Stimulated activated CD8-positive, alpha-beta memory T cell treated with anti-CD3 and anti-CD28 coated beads, Interleukin-12 subunit alpha, Interleukin-12 subunit beta, amount 100 ng/mL, for 4 hours (primary cell): ENCODE measurements at regions not wholly inside any gene's neighbourhood (a gene's known extent, or its start where the extent isn't known, plus 50 kb on each side); places are given as distances from the start of the nearest gene placed in this dataset.

Experiments
- DNase-seq: peaks from one replicate; pipeline ENCODE4 v3.0.0-alpha.2; 2020; ENCODE audit warnings: low read depth

DNA sequence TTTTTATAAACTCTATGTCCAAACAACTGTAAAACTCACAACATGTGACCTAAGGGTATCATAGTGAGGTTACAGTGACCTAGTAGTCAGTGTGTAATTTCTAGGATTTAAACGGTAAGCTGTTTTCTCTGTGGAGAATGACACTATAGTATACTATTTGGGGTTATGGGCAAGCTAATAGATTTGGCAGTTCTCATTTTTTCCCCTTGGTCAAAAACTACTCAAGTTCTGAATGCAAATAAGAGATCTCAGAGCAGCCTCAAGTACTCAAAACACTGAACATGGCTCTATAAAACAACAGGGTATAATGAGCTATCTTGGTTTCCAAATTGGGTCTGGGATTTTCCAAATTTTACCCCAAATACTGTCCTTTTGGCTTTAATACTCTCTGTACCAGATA is 88.5 kb upstream of the HMCN1 start:
- no peak for DNase-seq

DNA sequence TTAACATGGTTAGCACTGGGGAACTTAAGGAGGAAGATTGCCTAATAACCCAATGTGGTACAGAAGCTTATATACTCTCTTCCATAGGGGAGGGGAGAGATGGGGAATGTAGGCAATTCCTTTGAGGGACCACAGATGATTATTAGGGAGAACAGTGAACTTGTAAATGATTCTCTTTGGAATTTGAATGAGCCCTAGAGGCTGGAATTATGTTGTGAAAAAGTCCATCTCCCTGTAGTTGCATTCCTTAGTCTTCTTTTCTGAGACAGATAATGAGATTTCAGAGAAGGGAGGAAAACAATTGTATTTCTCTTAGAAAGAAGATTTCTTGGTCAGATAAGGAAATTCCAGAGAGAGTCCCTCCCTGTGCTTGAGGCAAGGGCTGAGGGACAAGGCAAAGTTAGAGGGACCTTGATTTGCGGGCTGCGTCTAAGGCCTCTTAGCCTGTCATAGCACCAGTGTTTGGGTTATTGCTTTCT is 89.0 kb upstream of the HMCN1 start:
- DNase-seq, result no peak

DNA sequence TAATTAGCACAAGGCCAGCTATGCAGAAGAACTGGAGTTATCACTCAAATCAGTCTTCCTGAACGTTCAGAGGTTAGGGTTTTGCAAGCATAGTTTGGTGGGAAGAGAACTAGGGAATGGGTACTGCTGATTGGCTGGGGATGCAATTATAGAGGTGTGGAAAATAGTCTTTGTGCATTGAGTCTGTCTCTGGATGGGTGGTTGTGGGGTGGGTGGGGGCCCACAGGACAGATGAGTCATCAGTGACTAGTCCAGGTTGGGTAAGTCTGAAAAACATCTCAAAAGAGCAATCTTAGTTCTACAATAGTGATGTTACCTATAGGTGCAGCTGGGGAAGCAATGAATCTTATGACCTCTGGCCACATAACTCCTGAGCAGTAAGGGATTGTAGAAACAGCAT is 89.7 kb upstream of the HMCN1 start:
- DNase-seq, result no peak

DNA sequence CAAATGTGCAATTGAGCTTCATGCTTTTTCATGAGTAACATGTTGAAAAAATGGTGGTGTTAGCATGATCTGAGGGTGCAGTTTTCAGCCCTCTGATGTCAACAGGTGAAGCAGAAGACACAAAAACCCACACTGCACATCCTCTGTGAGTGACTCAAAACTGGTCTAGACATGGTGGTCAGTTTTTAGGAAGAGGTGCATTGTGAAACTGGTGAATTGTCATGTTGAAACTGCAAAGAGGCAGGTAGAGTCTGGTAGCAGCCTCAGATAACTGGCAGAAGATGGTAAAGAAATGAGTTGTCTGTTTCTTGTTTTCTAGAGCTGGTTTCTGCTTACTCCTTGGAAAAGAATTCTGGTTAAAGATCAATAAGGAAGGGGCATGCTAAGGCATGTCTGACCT is 97.3 kb upstream of the HMCN1 start:
- no peak for DNase-seq

DNA sequence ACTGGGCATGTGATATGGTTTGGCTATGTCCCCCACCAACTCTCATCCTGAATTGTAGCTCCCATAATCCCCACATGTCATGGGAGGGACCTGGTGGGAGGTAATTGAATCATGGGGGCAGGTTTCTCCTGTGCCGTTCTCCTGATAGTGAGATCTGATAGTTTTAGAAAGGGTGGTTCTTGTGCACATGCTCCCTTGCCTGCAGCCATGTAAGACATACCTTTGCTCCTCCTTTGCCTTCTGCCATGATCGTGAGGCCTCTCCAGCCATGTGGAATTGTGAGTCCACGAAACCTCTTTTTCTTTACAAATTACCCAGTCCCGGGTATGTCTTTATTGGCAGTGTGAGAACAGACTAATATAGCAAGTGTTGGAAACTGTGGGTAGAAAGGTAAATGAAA is 99.5 kb upstream of the HMCN1 start:
- DNase-seq, result no peak

DNA sequence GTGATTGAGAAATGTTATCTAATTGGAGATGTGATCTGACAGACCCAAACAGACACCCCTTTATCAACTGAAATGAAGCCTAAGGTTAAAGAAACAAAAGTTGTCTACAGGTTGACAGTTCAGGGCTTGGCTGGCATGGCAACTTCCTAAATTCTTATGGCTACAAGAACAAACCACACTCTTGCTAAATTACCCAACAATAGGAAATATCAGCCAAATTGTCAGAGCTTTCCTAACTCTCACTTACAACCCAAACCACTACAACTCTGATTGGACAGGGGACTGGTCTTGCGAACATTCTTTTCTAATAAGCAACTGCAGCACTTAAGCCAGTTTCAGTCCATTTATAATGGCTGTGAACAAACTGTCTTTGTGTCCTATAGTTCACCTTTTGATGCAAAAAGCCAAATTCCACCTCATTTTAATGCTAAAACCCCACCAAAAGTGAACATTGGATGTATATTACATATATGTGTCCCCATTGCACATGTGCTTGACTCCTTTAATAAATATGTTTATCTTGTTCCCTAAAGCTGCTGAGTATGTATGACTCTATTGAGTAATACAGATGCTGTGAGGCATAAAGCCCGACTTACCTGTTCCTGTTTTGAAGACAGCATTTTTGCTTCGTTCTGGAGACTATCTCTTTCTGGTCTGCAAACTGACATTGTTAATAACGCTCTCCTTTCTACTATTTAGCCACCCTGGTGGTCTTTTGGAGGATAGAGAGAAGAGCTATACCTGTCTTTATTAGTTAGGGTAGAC is 101.3 kb upstream of the HMCN1 start:
- DNase-seq, result no peak

DNA sequence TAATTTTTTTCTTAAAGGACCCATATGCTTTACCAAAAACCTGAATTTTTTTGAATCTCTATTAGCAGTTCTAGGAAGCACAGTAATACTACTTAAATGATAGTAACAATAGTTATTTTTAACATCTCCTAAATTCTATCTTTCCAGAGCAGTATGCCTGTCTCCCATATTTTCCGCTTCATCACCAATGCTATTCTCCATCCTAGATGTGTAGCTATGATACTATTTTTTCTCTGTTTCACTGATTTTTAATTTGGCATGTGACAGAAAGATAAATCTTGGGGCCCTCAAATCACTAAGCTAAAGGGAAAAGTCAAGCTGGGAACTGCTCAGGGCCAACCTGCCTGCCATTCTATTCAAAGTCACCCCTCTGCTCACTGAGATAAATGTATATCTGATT is 102.3 kb upstream of the HMCN1 start:
- DNase-seq, result no peak

DNA sequence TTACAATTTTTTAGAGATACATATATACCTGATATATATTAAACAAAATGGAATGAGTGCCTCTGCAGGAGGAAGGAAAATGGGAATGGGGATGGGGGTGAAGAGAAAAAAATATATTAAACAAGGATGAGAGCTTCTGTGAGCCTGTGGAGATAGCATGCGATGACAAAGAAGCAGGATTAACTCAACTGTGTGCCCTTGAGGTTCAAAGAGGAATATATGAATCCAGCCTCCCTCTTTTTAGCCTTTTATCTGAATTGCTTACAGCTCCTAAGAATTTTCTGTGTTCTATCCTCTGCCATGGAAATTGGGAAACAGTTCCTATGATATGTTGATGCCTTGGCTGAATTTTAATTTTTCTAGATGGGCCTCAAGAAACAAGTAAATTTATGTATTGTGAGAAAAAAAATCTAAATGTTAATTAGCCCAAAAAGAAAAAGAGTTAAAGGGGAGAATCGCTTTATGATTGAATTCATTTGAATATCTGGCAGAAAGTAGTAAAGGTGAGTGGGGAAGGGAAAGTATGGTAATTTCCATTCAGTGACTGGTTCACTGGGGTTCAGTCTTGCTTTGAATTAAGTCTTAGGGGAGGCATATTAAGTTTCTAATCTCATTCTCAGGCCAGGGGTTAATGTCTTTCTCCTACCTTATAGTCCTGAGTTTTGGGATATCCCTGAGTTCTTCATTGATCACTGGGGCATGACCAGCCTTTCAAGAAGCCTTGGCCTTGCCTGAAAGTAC is 106.3 kb upstream of the HMCN1 start:
- DNase-seq, result no peak

DNA sequence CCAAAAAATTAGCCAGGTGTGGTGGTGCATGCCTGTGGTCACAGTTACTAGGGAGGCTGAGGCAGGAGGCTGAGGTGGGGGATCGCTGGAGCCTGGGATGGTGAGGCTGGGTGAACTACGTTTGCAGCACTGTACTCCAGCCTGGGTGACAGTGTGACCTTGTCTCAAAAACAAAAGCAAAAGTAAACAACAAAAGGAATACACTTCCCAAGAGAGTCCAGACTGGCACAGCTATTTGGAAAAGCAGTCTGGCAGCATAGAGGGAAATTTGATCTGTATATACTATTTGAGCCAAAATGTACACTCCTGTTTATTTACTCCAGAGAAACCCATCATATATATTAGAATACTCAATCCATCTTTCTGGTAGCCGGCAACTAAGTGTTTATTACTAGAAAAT is 107.0 kb upstream of the HMCN1 start:
- DNase-seq, result no peak

DNA sequence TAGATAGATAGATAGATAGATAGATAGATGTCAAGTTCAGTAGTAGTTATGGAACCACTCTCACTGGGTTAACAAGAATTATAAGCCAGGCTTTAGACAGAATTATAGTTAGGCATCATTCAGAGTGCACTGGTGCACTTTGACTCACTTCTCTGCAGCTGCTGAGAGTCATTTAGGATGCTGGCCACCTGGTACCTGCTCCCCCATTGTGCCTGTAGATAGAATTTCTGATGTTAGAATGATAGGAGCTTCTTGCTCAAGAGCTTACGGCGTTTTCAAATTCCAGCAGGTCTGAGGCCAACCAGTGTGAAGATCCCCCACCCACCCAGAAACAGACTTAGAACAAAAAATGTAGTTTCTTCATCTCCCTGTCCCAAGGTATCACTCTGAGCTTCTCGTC is 107.8 kb upstream of the HMCN1 start:
- no peak for DNase-seq

DNA sequence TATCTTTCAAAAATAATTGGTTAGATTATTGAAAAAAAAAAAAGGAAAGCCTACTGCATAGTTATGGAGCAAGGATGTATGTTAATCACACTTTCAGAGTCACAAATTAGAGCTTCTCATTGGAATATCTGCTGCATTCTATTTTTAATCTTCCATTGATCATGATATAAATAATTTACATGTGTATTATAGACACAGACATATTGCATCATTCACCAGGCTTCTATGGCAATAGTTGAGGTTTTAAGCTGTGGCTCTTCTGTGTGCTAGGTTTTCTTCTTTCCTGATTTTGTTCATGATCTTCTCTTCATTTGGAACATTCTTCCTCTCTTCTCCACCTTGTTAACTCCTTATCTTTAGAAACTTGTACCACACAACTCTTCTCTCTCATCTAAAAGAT is 123.2 kb upstream of the HMCN1 start:
- no peak for DNase-seq

DNA sequence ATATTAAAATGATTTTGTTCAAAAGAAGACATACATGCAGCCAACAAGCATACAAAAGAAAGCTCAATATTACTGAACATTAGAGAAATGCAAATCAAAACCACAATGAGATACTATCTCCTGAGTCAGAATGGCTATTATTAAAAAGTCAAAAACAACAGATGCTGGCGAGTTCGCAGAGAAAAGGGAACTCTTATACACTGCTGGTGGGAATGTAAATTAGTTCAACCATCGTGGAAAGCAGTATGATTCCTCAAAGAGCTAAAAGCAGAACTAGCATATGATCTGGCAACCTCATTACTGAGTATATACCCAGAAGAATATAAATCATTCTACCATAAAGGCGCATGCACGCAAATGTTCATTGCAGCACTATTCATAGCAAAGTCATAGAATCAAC is 126.0 kb upstream of the HMCN1 start:
- DNase-seq, result no peak

DNA sequence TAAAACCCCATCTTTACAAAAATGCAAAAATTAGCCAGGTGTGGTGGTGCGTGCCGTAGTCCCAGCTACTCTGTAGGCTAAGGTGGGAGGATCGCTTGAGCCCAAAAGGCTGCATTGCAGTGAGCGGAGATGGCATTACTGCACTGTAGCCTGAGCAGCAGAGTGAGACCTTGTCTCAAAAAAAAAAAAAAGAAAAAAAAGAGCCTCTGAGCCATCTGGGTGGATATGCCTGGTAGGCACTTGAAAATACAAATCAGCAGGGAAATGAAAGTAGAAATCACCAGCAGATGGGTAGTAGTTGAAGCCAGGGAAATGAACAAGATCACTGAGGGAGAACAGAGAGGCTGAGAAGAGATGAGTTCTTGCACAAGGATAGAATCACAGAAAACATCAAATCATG is 131.0 kb upstream of the HMCN1 start:
- DNase-seq, result no peak

DNA sequence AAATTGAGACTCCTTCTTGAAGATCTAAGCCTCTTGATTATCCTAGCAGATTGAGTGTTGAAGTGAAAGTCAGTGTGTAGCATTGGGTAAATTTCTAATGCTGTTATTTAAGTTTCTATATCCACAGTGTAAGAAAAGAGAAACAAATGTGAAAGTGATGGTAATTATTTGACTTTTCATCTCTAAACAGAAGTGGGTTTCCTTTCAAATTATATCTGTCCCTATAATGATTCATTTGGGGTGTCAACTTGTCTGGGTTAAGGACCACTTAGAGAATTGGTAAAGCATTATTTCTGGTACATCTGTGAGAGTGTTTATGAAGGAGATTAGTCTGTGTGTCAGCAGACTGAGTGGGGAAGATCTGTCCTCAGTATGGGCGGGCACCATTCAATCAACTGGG is 133.0 kb upstream of the HMCN1 start:
- no peak for DNase-seq

DNA sequence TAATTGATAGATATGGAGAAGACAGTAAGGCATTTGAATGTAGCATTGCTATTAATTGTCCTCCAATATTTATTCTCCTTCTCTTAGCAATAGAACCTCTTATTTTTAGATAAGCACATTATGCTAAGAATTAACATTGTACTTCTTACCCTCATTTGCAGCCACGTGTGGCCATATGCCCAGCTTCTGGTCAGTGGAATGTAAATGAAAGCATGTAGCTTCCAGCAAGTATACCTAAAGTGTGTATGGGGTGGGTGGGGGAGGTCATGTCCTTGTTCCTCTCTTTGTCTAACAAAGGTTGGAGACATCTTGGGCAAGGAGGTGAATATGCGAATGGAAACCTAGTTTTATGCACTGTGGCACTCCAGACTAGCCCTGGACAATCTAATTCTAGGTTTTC is 133.6 kb upstream of the HMCN1 start:
- DNase-seq, result no peak

DNA sequence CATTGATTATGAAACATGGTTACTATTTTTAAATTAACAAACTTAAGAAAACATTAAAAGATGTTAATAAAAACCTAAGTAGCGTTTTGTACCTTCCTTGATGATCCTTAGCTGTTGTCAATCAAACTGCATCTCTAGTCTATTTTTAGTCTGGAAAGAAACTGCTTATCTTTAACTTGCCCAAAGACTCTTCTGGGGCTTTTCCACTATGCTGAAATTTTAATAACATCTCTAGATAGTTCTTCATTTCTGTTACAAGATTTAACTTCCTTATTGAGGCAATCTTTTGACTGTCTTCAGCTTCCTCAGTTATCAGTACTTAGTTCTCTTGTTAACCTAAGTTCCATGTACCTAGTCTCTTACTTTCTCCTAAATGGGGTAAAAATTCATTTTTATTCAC is 135.9 kb upstream of the HMCN1 start:
- DNase-seq, result no peak

DNA sequence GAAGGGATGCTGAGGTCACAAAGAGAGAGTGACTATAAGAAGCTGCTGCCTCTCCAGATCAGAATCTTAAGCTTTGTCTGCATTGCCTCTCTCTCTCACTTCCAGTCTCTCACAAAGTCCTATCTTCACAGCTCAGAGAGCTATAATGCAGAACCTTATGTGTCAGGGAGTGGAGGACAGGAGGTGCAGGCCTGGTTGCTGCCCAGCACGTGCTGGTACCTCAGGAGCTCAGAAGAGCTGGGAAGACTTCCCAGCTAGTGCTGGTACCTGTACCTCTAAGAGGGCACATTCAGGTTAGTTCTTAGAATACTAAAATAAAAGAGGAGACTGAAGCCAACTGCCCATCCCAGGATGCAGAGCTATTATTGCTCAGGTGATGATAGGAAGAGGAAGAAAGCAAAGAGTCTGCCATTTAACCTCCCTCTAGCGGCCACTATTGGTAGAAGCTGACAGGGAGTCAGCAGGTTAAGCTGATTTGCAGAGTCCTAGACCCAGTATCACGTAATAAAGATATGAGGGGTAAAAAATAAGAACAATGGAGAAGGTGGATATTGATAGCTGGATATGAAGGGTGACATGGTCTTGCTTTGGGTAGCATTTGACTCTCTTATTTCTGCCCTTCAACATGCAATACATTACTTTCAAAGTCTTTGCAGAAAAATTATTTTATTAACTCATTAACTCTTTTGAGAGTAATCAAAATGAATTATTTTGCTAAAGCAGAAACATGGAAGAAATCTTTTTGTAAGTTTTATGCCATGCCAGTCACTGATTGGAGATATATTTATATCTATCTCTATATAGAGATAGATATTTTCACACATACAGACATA is 138.1 kb upstream of the HMCN1 start:
- DNase-seq, result peak; percentile 2

DNA sequence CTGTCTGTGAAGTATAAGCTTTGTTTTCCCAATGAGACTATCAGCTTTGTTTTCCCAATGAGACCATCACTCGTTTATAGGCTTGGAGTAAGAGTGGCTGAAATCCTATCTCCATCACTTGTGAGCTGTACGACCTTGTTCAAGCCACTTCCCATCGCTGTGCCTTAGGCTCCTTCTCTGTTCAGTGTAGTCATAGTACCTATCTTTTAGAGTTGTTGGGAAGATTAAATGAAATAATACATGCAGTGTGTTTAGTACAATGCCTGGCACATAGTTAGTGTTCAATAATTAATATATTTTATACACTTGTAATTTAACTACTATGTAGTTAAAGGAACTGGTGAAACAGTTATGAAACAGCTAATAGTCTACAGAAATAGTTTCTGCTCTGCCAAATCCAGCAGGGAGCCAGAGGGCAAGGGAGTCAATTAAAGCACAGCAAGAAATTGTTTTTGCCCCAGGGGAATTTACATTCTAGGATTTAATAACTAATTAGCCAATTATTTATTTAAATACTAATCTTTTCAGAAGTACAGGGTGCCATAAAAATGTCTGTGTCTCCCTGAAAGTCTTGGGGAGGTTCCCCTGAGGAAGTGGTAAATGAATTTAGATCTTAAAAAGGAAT is 139.3 kb upstream of the HMCN1 start:
- no peak for DNase-seq

DNA sequence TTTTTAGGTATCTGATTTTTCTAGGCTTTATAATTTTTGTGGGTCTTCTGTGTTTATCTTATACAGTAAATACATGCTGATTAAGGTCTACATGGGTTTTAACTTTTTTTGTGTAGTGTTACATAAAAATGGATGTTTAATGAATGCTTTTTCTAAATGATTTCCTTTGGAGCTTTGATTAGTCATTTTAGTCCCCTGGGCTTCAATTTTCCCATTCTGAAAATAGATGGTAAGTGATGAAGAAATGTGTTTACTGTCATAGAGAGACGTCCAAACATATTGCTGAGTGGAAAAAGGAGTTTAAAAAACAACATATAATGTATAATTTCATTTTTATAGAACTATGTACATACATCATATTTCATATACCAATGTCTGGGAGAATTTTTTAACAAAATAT is 140.9 kb upstream of the HMCN1 start:
- DNase-seq, result no peak

DNA sequence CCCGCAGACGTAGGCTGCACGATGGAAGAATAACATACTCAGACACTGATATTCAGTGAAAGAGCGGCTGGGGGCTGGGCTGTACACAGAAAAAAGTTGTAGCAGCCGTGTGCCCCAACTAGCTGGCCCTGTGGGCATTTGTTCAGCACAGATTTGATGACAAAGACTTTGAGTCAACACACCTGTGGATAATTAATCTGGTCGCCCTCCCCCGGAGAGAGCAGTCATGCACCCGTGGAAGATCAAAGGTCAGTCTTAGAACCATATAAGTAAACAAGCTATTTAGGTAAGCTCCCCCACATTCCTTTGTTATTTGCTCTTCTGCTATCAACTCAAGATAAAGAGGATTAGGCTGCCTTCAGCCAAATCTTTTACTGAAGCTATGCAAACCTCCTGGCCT is 148.4 kb upstream of the HMCN1 start:
- no peak for DNase-seq

DNA sequence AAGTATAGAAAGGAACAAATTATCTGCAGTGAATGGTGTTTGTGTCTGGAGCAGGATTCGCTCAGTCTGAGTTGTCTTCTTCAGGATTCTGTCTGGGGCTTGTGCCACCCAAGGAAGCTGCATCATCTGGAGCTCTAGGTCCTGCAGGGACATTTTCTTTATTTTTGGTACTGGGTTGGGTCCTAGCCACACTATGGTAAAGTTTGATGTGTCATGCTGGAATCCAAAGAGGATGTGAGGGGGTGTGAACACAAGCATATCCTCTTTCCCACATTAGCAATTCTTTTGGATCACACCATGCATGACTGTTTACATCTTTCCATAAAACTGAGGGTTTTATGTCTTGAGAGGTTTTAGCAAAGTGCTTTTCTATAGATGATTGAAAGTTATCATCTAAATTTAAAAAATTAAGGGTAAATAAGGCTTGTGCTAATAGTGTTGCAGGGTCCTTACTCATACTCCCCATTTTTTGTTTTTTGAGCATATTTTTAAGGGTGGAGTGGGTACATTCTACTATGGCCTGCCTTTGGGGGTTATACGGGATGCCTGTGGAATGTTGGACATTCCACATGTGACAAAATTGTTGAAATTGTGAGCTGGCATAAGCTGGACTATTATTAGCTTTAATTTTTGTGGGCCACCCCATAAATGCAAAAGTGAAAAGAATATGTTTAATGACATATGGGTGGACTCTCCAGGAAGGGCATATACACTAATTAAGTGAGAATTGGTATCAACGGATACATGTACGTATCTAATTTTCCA is 152.0 kb upstream of the HMCN1 start:
- no peak for DNase-seq

DNA sequence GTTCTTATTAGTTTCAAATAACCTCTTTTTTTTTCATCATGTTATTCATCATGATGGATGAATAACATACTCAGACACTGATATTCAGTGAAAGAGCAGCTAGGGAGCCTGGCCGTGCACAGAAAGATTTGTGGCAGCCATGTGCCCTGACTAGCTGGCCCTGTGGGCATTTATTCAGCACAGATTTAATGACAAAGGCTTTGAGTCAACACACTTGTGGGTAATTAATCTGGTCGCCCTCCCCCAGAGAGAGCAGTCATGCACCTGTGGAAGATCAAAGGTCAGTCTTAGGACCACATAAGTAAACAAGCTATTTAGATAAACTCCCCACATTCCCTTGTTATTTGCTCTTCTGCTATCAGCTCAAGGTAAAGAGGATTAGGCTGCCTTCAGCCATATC is 153.2 kb upstream of the HMCN1 start:
- DNase-seq, result no peak
